ENCODE measurements at regions not wholly inside any gene's neighbourhood (a gene's known extent, or its start where the extent isn't known, plus 50 kb on each side); places are given as distances from the start of the nearest gene placed in this dataset.
A peak's percentile ranks its signal among the peaks of the same experiment; 100 is the strongest.

GRCh38 chrX:110427076-110427475, 68.4 kb downstream of the RTL9 start:
- intact Hi-C loops (cut with DNase I) = no loop called here
- ATAC-seq (no peak), DNase-seq (no peak)

DNA sequence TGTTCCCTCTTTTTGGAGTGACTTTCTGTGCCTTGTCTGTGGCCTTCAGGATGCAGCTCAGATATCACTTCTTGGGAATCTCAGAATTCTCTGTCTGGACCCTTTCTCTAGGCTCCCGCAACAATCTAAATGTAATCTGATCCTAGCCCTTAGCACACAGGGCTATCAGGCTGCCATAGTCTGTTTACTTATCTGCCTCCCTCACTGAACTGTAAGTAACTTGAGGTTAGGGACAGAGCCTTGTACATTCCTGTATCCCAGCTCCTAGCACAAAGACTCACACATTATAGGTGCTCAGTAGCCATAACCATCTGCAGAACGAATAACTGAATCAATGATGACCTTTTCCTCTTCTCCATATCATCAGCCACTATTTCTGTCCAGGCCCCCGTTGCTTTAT, 69.5 kb downstream of the RTL9 start:
- ATAC-seq (no peak), DNase-seq (no peak)
- intact Hi-C loops (cut with DNase I) = no loop called here

- intact Hi-C loops (cut with DNase I) = no loop called here
- ATAC-seq (no peak), DNase-seq (no peak)
These were observed 71.8 kb downstream of the RTL9 start for GRCh38 chrX:110430293-110431076.

- intact Hi-C loops (cut with DNase I) = no loop called here
- no peak for DNase-seq
- peak in 1 of 2 donors; percentile 23 for ATAC-seq
These were observed 73.7 kb downstream of the RTL9 start for GRCh38 chrX:110432091-110432905.

DNA sequence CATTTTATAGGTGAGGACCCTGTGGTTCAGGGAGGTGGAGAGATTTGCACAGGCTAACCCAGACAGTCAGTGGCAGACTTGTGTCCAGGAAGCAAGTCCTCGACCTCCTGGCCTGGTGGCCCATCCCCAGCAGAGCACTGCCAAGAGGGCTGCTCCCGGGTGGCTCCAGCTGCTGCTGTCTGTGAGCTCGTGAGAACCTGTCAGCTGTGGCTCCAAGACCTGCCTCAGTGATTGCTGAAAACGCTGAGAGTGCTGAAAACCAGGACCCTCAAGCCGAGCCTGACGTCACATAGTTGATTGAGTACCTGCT, 74.2 kb downstream of the RTL9 start:
- DNase-seq (no peak), ATAC-seq (peak in 1 of 2 donors; percentile 46)
- intact Hi-C loops (cut with DNase I) = no loop called here

DNA sequence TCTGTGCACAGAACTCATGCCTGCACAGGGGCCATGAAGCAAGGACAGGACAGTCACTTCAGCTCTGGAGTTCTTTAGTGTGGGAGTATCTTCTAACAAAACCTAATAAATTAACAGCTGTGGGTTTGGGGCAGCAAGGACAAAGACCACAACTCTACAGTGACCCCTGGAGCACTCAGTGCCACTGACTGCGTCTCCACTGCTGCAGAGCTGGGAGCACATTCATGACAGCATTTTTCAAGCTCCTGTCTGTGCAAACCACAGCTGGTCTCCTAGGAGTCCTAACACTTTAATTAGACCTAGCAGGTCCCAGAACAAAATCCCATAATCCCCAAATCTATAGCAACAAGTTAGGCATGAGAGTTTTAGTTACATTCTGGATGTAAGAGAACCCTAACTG, 76.5 kb downstream of the RTL9 start:
- intact Hi-C loops (cut with DNase I) = no loop called here
- ATAC-seq (no peak), DNase-seq (no peak)

DNA sequence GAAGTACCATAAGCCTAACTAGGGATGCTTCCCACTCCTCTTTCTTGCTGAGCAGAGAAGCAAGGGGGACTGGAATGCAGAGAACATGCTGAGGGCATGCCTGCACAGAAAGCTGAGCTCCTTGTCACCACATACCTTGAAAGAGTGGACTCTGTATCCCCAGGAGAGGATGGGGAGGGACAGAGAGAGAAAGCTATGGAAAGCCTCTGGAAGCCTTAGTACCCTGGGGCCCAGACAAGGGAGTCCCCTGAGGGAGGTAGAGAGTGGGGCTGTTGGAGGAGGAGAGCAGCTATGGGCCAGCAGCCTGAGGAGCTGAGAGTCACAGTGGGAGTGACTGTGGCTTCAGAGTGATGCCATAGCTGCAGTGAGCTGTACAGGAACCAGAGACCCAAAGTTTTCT, 77.9 kb downstream of the RTL9 start:
- DNase-seq (no peak), ATAC-seq (no peak)
- intact Hi-C loops (cut with DNase I) = no loop called here

DNA sequence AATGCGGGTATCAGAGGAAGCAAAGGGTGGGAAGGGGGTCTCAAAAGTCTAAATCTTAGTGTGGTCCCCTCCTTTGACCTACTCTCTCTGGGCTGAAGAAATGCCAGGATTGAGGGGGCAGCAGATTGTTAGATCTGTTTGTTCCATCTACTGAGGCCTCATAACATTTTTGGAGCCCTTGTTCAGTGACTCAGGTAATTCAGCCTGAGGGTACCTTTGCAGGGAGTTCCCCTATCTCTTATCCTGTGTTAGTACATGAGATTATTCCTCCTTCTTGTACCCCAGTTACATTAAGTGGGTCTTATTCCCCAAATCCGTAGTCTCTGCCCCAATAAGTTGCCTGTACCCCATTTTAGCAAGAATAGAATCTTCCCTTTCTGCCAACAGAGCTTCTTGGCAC, 79.0 kb downstream of the RTL9 start:
- intact Hi-C loops (cut with DNase I) = no loop called here
- no peak for DNase-seq
- no peak for ATAC-seq

- DNase-seq (no peak), ATAC-seq (no peak)
- intact Hi-C loops (cut with DNase I) = no loop called here
These were observed 81.6 kb downstream of the RTL9 start for GRCh38 chrX:110440016-110440805.

DNA sequence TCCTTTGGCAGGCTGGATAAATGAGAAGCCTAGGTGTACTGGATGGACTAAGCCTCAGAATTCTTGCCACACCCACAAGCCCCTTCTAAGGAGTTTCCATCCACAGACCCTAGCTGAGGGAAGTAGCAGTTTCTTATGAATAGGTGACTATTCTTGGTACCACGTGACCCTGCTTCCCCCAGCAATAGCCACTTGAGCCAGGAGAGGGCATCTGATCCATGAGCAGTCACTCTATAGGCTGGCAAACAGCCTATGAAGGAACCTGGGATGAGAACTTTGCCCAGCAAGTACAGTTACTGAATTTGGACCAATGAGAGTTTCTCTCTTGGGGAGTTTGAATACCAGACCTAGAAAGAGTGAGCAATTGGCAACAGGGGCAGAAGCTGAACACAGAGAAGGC, 84.0 kb downstream of the RTL9 start:
- intact Hi-C loops (cut with DNase I) = no loop called here
- DNase-seq (no peak), ATAC-seq (no peak)

GRCh38 chrX:110444996-110445395, 86.3 kb downstream of the RTL9 start:
- no peak for ATAC-seq
- intact Hi-C loops (cut with DNase I) = no loop called here

GRCh38 chrX:110448459-110448858, 89.8 kb downstream of the RTL9 start:
- ATAC-seq (no peak), DNase-seq (no peak)
- intact Hi-C loops (cut with DNase I) = no loop called here

More at GRCh38 chrX:110444996-110445395, 86.3 kb downstream of the RTL9 start:
- no peak for DNase-seq

DNA sequence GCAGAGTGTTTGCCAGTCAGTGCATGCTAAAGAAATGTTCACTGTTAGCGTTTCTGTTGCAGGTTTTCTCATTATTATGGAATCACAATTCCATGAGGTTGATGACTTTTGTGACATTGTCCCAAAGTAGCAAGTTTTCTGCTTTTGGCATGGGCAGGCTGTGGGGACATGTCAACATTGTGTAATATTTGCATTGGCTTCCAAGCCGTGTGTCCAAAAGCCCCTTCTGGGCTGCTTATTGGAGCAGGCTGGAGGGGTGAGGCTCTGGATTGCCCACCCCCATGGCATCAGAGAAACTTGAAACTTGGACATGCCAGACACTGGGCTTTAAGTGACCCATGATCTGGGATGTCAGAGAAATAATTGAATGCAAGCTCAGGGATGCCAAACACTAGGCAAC, 90.7 kb downstream of the RTL9 start:
- ATAC-seq (no peak), DNase-seq (no peak)
- intact Hi-C loops (cut with DNase I) = no loop called here

DNA sequence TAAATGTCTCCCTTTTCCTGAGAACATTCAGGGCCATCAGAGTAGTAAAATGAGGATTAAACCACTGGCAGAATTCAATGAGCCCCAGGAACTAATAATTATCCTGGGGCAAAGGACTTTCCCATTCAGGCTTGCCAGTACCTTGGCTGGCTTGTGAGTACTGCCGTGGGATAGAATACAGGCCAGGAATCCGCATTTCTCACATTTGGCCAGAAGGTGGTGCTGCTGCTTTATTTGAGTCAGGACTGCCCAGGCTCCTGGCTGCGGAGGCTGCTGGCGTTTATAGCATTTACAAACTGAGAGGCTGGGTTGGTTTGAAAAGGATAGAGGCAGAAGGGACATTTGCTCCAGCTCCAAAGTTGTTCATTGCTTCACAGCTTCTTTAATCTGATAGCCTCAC, 91.4 kb downstream of the RTL9 start:
- intact Hi-C loops (cut with DNase I) = loop anchor here (2.0 to 5.0 kb wide), 2 partner anchors 397 kb away; no protein-coding TSS in a partner anchor
- ATAC-seq = peak; percentile 84 to 93

GRCh38 chrX:110454336-110454735, 95.7 kb downstream of the RTL9 start:
- ATAC-seq (no peak), DNase-seq (no peak)
- intact Hi-C loops (cut with DNase I) = loop anchor here in 1 of 2 donors (5.0 kb wide), 1 partner anchor 393 kb away; no protein-coding TSS in a partner anchor

More for the DNA sequence above, 91.4 kb downstream of the RTL9 start:
- DNase-seq = peak; percentile 69

GRCh38 chrX:110462957-110463356, 104.3 kb downstream of the RTL9 start:
- no peak for DNase-seq
- ATAC-seq = no peak
- intact Hi-C loops (cut with DNase I) = no loop called here

- ATAC-seq (no peak), DNase-seq (no peak)
- intact Hi-C loops (cut with DNase I) = no loop called here
These were observed 108.1 kb downstream of the RTL9 start for GRCh38 chrX:110466790-110467189.

GRCh38 chrX:110472265-110472664, 113.6 kb downstream of the RTL9 start:
- ATAC-seq (no peak), DNase-seq (no peak)
- intact Hi-C loops (cut with DNase I) = no loop called here

DNA sequence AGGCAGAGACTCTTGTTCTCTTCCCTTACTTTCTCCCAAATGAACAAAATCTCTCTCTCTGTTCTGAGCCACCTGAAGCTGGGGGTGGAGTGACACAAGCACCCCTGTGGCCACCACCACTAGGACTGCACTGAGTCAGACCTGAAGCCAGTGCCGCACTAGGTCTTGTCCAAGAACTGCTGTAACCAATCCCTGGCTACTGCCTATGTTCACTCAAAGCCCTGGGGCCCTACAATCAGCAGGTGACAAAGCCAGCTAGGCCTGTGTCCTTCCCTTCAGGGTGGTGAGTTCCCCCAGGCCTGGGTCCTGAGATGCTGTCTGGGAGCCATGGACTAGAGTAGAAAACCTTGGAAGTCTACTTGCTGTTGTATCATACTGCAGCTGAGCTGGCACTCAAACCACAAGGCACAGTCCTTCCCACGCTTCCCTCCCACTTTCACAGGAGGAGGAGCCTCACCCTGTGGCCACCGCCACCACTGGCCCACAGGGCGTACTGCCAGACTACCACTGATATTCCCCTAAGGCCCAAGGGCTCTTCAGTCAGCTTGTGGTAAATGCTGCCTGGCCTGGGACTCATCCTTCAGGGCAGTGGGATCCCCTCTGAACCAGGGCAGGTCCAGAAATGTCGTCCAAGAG, 119.1 kb downstream of the RTL9 start:
- no peak for DNase-seq
- ATAC-seq = peak in 1 of 2 donors; percentile 55
- intact Hi-C loops (cut with DNase I) = no loop called here

Measured in left cardiac atrium (tissue), 4 donors.